GM23338 (cell line): ENCODE measurements at regions not wholly inside any gene's neighbourhood (a gene's known extent, or its start where the extent isn't known, plus 50 kb on each side); places are given as distances from the start of the nearest gene placed in this dataset.

Experiments used
- ATAC-seq: fragments of 200-7000 bp; cut with Tn5 transposase; 3 replicates; pipeline ENCODE4 v1.9.1; 2020
- DNase-seq: peaks from one replicate; pipeline ENCODE4 v3.0.0-alpha.2; 2015; ENCODE audit warnings: low spot score
- H2AFZ ChIP-seq: fragments of 200-600 bp; sonication (generic); 2 replicates; pipeline ENCODE4 v1.8.0; 2016; ENCODE audit warnings: antibody characterized with exemption, mild to moderate bottlenecking, moderate library complexity
- H3F3A ChIP-seq: fragments of 200-600 bp; sonication (generic); replicated peaks from 2 replicates; pipeline ENCODE4 v1.8.0; 2017; ENCODE audit warnings: antibody characterized with exemption, mixed run types, low read depth
- H3K27ac ChIP-seq: fragments of 200-600 bp; sonication (generic); 2 replicates; pipeline ENCODE4 v1.6.1; 2016; ENCODE audit warnings: low read depth
- H3K27me3 ChIP-seq: fragments of 200-600 bp; sonication (generic); 2 replicates; pipeline ENCODE4 v1.8.0; 2016; ENCODE audit warnings: mild to moderate bottlenecking, mixed run types, moderate library complexity; ENCODE audit not compliant: insufficient read depth
- H3K36me3 ChIP-seq: fragments of 200-600 bp; sonication (generic); 2 replicates; pipeline ENCODE4 v1.8.0; 2016; ENCODE audit warnings: mild to moderate bottlenecking; ENCODE audit not compliant: insufficient read depth
- H3K4me1 ChIP-seq: fragments of 200-600 bp; sonication (generic); 2 replicates; pipeline ENCODE4 v1.8.0; 2016; ENCODE audit warnings: mild to moderate bottlenecking, moderate library complexity; ENCODE audit not compliant: insufficient read depth
- H3K4me2 ChIP-seq: fragments of 200-600 bp; sonication (generic); 2 replicates; pipeline ENCODE4 v1.7.1; 2017; ENCODE audit warnings: mixed run types
- H3K4me3 ChIP-seq: fragments of 200-600 bp; sonication (generic); 2 replicates; pipeline ENCODE4 v1.6.1; 2016; ENCODE audit warnings: mixed run types
- H3K79me2 ChIP-seq: fragments of 200-600 bp; sonication (generic); replicated peaks from 2 replicates; pipeline ENCODE4 v1.8.0; 2017; ENCODE audit warnings: mild to moderate bottlenecking; ENCODE audit not compliant: insufficient read depth
- H3K9me2 ChIP-seq: fragments of 200-600 bp; sonication (generic); 2 replicates; pipeline ENCODE4 v1.8.0; 2017; ENCODE audit not compliant: insufficient read depth
- H4K20me1 ChIP-seq: fragments of 200-600 bp; sonication (generic); replicated peaks from 2 replicates; pipeline ENCODE4 v1.8.0; 2017; ENCODE audit warnings: mild to moderate bottlenecking; ENCODE audit not compliant: insufficient read depth
- H3K27ac Mint-ChIP-seq: 2 replicates; pipeline ENCODE4 v1.8.0; 2020; ENCODE audit warnings: inconsistent platforms, mild to moderate bottlenecking, moderate library complexity, mixed read lengths
- H3K27me3 Mint-ChIP-seq: 3 replicates; pipeline ENCODE4 v1.8.0; 2022; ENCODE audit warnings: low read depth, mild to moderate bottlenecking, moderate library complexity, mixed read lengths, inconsistent platforms; ENCODE audit not compliant: insufficient read depth, poor library complexity
- H3K36me3 Mint-ChIP-seq: 3 replicates; pipeline ENCODE4 v1.8.0; 2021; ENCODE audit warnings: low read depth, mild to moderate bottlenecking, inconsistent platforms, moderate library complexity, mixed read lengths
- H3K4me1 Mint-ChIP-seq: 3 replicates; pipeline ENCODE4 v1.8.0; 2020; ENCODE audit warnings: mild to moderate bottlenecking, inconsistent platforms, mixed read lengths
- H3K4me3 Mint-ChIP-seq: 3 replicates; pipeline ENCODE4 v1.8.0; 2021; ENCODE audit warnings: moderate library complexity, mild to moderate bottlenecking, inconsistent platforms, mixed read lengths
- H3K9me3 Mint-ChIP-seq: 3 replicates; pipeline ENCODE4 v1.8.0; 2020; ENCODE audit warnings: moderate library complexity, mild to moderate bottlenecking, inconsistent platforms, mixed read lengths
- CREB1 ChIP-seq: fragments of 250-450 bp; sonication (Bioruptor Pico); IDR thresholded peaks from 2 replicates; pipeline ENCODE4 v1.5.0; 2020; ENCODE audit warnings: low read depth, mild to moderate bottlenecking, moderate library complexity
- CTCF ChIP-seq, 2 experiments: fragments of 200-600 bp in 1 of 2; sonication (generic) in 1 of 2; conservative IDR thresholded peaks; 2 replicates each; pipeline versions ENCODE4 v1.5.1 to v1.6.1; 2016 to 2017; ENCODE audit warnings: antibody characterized with exemption in 2 of 2, low read depth in 2 of 2, mild to moderate bottlenecking in 2 of 2, moderate library complexity in 1 of 2
- EZH2 ChIP-seq: fragments of 200-600 bp; sonication (generic); IDR thresholded peaks from one replicate; pipeline ENCODE4 v1.8.0; 2017; ENCODE audit warnings: antibody characterized with exemption, mild to moderate bottlenecking, low read depth; ENCODE audit not compliant: unreplicated experiment
- EZH2phosphoT487 ChIP-seq: fragments of 200-600 bp; sonication (generic); IDR thresholded peaks from one replicate; pipeline ENCODE4 v1.8.1; 2018; ENCODE audit warnings: antibody characterized with exemption; ENCODE audit not compliant: unreplicated experiment
- JUNB ChIP-seq: IDR thresholded peaks from one replicate; pipeline ENCODE4 v1.6.1; 2016; ENCODE audit warnings: antibody characterized with exemption; ENCODE audit not compliant: unreplicated experiment
- NANOG ChIP-seq: IDR thresholded peaks from 2 replicates; pipeline ENCODE4 v1.6.1; 2016; ENCODE audit warnings: antibody characterized with exemption, borderline replicate concordance
- POLR2AphosphoS5 ChIP-seq: IDR thresholded peaks from 2 replicates; pipeline ENCODE4 v1.6.1; 2016; ENCODE audit warnings: antibody characterized with exemption, low read depth
- REST ChIP-seq: IDR thresholded peaks from one replicate; pipeline ENCODE4 v1.6.1; 2018; ENCODE audit warnings: antibody characterized with exemption; ENCODE audit not compliant: unreplicated experiment
- STAT1 ChIP-seq: IDR thresholded peaks from one replicate; pipeline ENCODE4 v1.6.1; 2016; ENCODE audit warnings: antibody characterized with exemption; ENCODE audit not compliant: unreplicated experiment
- ZNF114 ChIP-seq: fragments of 250-450 bp; sonication (Bioruptor Pico); IDR thresholded peaks from 2 replicates; pipeline ENCODE4 v1.5.0; 2020; ENCODE audit warnings: mild to moderate bottlenecking, moderate library complexity
- ZNF331 ChIP-seq: fragments of 250-450 bp; sonication (Bioruptor Pico); IDR thresholded peaks from 2 replicates; pipeline ENCODE4 v1.5.0; 2020; ENCODE audit warnings: low read depth, mild to moderate bottlenecking, moderate library complexity
- TF ChIP-seq, protein P1 (sequence below): IDR thresholded peaks from 2 replicates; pipeline ENCODE4 v1.6.1; 2016; ENCODE audit warnings: antibody characterized with exemption
- TF ChIP-seq, protein P2 (sequence below): fragments of 250-450 bp; sonication (Bioruptor Pico); IDR thresholded peaks from 2 replicates; pipeline ENCODE4 v1.5.0; 2020; ENCODE audit warnings: mild to moderate bottlenecking, moderate library complexity

DNA sequence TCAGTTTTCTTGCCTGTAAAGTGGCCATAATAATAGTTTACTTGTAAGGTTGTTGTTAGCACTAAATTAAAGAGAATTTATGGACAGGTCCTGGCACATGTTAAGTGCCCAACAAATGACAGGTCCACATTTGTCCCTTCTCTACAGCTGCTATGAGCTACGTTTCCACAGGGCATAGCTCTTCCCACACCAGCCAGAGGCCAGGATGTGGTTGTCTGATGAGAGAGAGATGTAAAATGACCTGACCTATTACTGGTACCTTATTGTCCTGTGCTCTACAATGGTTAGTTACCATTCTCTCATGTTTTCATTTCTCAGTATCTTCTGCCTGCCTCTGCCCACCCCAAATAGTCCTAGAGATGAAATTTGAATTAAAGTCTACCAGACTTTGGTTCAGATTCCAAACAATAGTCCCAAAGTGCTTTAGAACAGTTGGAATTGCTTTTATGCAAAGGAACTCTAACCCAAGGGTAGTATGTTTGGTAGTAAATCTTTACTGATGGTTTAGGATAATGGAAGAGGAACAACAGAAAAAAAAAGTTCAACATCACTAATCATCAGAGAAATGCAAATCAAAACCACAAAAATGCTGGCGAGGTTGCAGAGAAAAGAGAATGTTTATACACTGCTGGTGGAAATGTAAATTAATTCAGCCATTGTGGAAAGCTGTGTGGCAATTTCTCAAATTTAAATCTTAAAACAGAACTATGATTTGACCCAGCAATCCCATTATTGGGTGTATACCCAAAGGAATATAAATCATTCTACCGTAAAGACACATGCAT is 57.1 kb upstream of the ANKFN1 start:
- Histone ChIP-seq H3K36me3 (no peaks in the 10 kb centered on the region), H3K79me2 (no peaks in the 10 kb centered on the region), H3K9me2 (peaks cover 11% of the 10 kb centered on the region), H3K27ac (no peak overlapping the region), H3F3A (no peaks in the 10 kb centered on the region), H2AFZ (no peak overlapping the region), H4K20me1 (no peaks in the 10 kb centered on the region), H3K27me3 (no peaks in the 10 kb centered on the region), H3K4me3 (no peak overlapping the region), H3K4me1 (no peaks in the 10 kb centered on the region), H3K4me2 (no peak overlapping the region)
- H3K36me3 Mint-ChIP-seq = no peaks in the 10 kb centered on the region
- TF ChIP-seq JUNB (no peak), NANOG (no peak), ZNF331 (no peak), CREB1 (CRISPR knock-in tag) (no peak), POLR2AphosphoS5 (no peak), CTCF (conservative IDR thresholded peaks at IDR 0.05; ENCODE audit: low read depth in 2 of 2) (no peak), EZH2 (no peak), REST (no peak), EZH2phosphoT487 (no peak), ZNF114 (CRISPR knock-in tag) (no peak), STAT1 (no peak)
- TF ChIP-seq, protein P1, sequence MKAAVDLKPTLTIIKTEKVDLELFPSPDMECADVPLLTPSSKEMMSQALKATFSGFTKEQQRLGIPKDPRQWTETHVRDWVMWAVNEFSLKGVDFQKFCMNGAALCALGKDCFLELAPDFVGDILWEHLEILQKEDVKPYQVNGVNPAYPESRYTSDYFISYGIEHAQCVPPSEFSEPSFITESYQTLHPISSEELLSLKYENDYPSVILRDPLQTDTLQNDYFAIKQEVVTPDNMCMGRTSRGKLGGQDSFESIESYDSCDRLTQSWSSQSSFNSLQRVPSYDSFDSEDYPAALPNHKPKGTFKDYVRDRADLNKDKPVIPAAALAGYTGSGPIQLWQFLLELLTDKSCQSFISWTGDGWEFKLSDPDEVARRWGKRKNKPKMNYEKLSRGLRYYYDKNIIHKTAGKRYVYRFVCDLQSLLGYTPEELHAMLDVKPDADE = no peak
- TF ChIP-seq, protein P2, sequence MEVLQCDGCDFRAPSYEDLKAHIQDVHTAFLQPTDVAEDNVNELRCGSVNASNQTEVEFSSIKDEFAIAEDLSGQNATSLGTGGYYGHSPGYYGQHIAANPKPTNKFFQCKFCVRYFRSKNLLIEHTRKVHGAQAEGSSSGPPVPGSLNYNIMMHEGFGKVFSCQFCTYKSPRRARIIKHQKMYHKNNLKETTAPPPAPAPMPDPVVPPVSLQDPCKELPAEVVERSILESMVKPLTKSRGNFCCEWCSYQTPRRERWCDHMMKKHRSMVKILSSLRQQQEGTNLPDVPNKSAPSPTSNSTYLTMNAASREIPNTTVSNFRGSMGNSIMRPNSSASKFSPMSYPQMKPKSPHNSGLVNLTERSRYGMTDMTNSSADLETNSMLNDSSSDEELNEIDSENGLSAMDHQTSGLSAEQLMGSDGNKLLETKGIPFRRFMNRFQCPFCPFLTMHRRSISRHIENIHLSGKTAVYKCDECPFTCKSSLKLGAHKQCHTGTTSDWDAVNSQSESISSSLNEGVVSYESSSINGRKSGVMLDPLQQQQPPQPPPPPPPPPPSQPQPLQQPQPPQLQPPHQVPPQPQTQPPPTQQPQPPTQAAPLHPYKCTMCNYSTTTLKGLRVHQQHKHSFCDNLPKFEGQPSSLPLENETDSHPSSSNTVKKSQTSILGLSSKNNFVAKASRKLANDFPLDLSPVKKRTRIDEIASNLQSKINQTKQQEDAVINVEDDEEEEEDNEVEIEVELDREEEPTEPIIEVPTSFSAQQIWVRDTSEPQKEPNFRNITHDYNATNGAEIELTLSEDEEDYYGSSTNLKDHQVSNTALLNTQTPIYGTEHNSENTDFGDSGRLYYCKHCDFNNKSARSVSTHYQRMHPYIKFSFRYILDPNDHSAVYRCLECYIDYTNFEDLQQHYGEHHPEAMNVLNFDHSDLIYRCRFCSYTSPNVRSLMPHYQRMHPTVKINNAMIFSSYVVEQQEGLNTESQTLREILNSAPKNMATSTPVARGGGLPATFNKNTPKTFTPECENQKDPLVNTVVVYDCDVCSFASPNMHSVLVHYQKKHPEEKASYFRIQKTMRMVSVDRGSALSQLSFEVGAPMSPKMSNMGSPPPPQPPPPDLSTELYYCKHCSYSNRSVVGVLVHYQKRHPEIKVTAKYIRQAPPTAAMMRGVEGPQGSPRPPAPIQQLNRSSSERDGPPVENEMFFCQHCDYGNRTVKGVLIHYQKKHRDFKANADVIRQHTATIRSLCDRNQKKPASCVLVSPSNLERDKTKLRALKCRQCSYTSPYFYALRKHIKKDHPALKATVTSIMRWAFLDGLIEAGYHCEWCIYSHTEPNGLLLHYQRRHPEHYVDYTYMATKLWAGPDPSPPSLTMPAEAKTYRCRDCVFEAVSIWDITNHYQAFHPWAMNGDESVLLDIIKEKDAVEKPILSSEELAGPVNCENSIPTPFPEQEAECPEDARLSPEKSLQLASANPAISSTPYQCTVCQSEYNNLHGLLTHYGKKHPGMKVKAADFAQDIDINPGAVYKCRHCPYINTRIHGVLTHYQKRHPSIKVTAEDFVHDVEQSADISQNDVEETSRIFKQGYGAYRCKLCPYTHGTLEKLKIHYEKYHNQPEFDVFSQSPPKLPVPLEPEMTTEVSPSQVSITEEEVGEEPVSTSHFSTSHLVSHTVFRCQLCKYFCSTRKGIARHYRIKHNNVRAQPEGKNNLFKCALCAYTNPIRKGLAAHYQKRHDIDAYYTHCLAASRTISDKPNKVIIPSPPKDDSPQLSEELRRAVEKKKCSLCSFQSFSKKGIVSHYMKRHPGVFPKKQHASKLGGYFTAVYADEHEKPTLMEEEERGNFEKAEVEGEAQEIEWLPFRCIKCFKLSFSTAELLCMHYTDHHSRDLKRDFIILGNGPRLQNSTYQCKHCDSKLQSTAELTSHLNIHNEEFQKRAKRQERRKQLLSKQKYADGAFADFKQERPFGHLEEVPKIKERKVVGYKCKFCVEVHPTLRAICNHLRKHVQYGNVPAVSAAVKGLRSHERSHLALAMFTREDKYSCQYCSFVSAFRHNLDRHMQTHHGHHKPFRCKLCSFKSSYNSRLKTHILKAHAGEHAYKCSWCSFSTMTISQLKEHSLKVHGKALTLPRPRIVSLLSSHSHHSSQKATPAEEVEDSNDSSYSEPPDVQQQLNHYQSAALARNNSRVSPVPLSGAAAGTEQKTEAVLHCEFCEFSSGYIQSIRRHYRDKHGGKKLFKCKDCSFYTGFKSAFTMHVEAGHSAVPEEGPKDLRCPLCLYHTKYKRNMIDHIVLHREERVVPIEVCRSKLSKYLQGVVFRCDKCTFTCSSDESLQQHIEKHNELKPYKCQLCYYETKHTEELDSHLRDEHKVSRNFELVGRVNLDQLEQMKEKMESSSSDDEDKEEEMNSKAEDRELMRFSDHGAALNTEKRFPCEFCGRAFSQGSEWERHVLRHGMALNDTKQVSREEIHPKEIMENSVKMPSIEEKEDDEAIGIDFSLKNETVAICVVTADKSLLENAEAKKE (CRISPR knock-in tag) = no peak
- ATAC-seq (no peak), DNase-seq (no peak)
- H3K27me3 Mint-ChIP-seq = peaks cover 6% of the 10 kb centered on the region
- H3K9me3 Mint-ChIP-seq = no peaks in the 10 kb centered on the region
- peaks cover 4% of the 10 kb centered on the region; the same call in 1 of the 3 replicates for H3K4me1 Mint-ChIP-seq
- H3K27ac Mint-ChIP-seq = no peak overlapping the region
- H3K4me3 Mint-ChIP-seq = no peak overlapping the region
